DMS 273 treated with DMSO at 0.1 percent for 48 hours (cell line): ENCODE measurements at regions not wholly inside any gene's neighbourhood (a gene's known extent, or its start where the extent isn't known, plus 50 kb on each side); places are given as distances from the start of the nearest gene placed in this dataset.

Experiments used
- DNase-seq: peaks from one replicate; lab custom pipeline; 2025; lab: John Stamatoyannopoulos, UW

GRCh38 chr2:6206882-6207281 lies 514.7 kb downstream of the SOX11 start:
- DNase-seq, result no peak

DNA sequence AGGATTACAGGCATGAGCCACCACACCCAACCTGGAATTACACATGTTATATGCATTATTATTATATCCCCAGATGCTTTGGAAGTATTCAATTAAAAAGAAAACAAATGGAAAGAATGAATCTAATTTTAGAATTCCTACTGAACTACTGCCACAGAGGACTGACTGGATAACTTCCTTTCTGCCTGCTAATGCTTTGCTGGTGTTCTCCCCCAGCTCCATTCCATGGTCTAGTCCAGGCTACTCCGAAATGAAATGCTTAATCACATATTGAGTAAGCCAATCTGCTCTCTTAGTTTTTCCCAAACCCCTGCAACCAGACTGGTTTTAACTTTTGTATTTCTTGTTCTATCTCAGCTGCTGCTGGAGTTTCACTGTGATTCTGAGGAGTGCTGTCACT lies 519.1 kb downstream of the SOX11 start:
- no peak for DNase-seq

GRCh38 chr2:6212491-6212890 lies 520.3 kb downstream of the SOX11 start:
- DNase-seq, result no peak

DNA sequence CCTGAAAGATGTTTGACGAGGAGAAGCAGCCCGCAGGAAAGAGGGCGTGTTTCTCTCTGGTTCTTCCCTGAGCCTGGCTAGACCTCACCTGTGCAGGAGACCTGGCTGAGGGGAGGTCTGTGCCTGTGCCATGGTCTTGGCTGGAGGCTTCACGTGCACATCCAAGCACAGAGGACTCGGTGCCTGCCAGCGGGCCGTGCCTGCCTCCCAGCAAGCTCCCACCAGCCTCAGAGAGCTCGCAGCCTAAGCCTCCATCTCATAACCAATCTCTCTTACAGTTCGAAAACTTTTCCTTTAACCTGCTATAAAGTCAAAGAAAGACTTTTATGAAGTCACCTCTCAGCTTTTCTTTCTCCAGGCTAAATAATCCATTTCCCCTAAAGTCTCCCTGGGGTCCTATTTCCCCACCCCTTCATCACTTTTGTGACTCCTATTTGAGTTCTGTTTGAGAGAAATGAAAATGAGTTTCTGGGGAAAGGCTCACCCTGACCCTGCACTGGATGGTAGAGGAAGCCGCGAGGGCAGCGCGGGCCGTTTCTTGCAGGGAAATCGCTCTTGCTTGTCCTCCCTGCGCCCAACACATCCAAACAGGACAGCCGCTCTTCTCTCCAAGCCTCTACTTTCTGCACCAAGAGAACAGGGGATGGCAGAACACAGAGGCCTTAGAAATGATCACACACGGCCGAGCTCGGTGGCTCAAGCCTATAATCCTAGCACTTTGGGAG lies 521.0 kb downstream of the SOX11 start:
- DNase-seq, result no peak

GRCh38 chr2:6214471-6214870 lies 522.3 kb downstream of the SOX11 start:
- DNase-seq, result no peak

- no peak for DNase-seq
These were observed 522.9 kb downstream of the SOX11 start for GRCh38 chr2:6215053-6215452.

DNA sequence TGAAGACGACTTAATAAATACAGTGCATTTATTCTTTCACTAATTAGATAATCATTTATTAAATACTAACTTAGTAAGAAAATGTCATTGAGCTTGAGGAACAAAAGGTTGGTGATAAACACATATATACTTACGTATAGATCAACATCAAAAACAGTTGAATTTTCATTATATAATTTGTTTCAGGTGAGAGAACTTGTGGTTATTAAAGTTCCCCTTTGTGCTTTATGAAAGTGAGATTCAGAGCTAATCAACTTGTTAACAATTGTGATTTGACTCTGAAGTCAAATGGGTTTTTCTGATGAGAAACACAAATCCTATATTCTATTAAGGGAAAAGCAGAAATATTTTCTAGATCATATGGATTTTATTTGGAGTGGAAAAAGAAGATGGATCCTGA lies 524.0 kb downstream of the SOX11 start:
- no peak for DNase-seq

DNA sequence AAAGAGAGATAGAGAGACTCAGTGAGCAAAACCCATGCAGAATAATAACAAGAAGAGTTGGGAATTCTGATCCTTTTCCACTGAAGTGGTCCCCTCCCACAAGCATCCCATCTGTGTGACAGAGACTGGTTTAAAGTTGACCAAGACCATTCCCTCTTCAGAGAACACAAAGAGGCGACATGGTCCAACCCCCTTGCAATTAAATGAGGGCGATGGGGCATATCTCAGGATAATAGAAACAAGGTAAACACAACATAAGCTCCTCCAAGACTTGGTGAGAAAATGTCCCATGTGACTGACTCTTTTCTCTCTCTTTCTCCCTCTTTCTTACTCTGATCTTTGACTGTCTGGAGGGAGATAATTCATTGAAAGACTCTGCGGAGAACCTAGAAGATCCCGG lies 526.7 kb downstream of the SOX11 start:
- no peak for DNase-seq

- no peak for DNase-seq
These were observed 527.7 kb downstream of the SOX11 start for GRCh38 chr2:6219906-6220305.

- no peak for DNase-seq
These were observed 530.1 kb downstream of the SOX11 start for GRCh38 chr2:6222296-6222695.

GRCh38 chr2:6224267-6224666 lies 532.1 kb downstream of the SOX11 start:
- DNase-seq, result no peak

GRCh38 chr2:6228251-6228650 lies 536.1 kb downstream of the SOX11 start:
- DNase-seq, result no peak

- no peak for DNase-seq
These were observed 539.0 kb downstream of the SOX11 start for GRCh38 chr2:6231166-6231565.

DNA sequence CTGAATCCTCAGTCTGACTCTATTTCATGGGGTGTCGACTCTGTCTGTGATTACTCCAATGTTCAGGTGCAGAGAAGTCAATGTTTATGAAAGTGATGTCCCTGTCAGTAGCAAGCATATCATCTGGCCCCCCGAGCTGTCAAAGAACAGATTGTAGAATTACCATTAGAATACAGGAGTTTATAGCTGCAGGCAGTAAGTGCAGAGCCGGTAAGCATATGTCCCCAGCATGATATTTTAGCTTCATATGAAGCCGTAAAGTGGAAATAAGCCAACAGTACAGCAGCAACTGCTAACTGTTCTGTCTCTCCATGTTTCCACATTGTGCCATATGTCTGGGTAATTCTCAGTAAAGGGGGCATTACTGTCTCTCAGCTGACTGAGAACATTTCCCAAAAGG lies 541.8 kb downstream of the SOX11 start:
- peak; percentile 77 for DNase-seq

- no peak for DNase-seq
These were observed 542.5 kb downstream of the SOX11 start for GRCh38 chr2:6234702-6235101.

- DNase-seq, result no peak
These were observed 544.1 kb downstream of the SOX11 start for GRCh38 chr2:6236317-6236716.

- no peak for DNase-seq
These were observed 545.0 kb downstream of the SOX11 start for GRCh38 chr2:6237039-6237660.

- DNase-seq, result no peak
These were observed 557.4 kb downstream of the SOX11 start for GRCh38 chr2:6249557-6249956.

GRCh38 chr2:6254441-6254840 lies 562.3 kb downstream of the SOX11 start:
- DNase-seq, result no peak

GRCh38 chr2:6264198-6264597 lies 572.0 kb downstream of the SOX11 start:
- DNase-seq, result no peak

- DNase-seq, result no peak
These were observed 584.2 kb downstream of the CMPK2 start for GRCh38 chr2:6281524-6281923.

- no peak for DNase-seq
These were observed 582.4 kb downstream of the CMPK2 start for GRCh38 chr2:6283259-6283658.

DNA sequence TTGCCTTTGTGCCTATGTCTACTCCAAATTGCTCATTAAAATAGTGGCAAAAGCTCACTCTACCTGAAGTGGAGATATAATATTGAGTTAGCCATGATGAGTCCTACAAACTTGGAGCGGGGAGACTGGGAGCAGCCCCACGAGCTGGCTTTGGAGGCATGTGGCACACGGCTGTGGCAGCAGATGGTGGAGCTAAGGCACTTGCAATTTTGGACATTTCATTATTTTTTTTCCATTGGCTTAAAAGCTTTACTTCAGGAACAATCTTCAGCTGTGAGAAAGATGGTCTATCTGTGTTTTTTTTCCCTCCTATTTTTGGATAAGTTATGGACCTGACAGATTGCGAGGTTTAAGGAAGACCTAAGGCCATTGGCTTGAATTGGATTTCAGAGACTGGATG lies 578.3 kb downstream of the CMPK2 start:
- DNase-seq, result no peak

GRCh38 chr2:6288791-6289190 lies 576.9 kb downstream of the CMPK2 start:
- no peak for DNase-seq
